Fibroblast of lung (primary cell): ENCODE measurements at regions not wholly inside any gene's neighbourhood (a gene's known extent, or its start where the extent isn't known, plus 50 kb on each side); places are given as distances from the start of the nearest gene placed in this dataset.

Experiments used
- DNase-seq, 2 donors: peaks; one replicate each; pipeline versions ENCODE4 v3.0.0 to v3.0.0-alpha.2; 2010; ENCODE audit warnings: low read depth in 2 of 2
- H2AFZ ChIP-seq: 2 replicates; pipeline ENCODE4 v1.5.1; 2012; ENCODE audit warnings: low read length, control low read depth, inconsistent platforms
- H3K27ac ChIP-seq: 2 replicates; pipeline ENCODE4 v1.5.1; 2011; ENCODE audit warnings: low read length, control low read depth; ENCODE audit not compliant: insufficient read depth
- H3K27me3 ChIP-seq: 2 replicates; pipeline ENCODE4 v1.5.1; 2011; ENCODE audit warnings: mild to moderate bottlenecking, low read length; ENCODE audit not compliant: control insufficient read depth, insufficient read depth
- H3K36me3 ChIP-seq: 2 replicates; pipeline ENCODE4 v1.5.1; 2011; ENCODE audit warnings: low read length; ENCODE audit not compliant: control insufficient read depth, insufficient read depth
- H3K4me1 ChIP-seq: 2 replicates; pipeline ENCODE4 v1.5.1; 2011; ENCODE audit warnings: low read length; ENCODE audit not compliant: control insufficient read depth, insufficient read depth; ENCODE audit errors: extremely low read depth
- H3K4me2 ChIP-seq: 2 replicates; pipeline ENCODE4 v1.5.1; 2011; ENCODE audit warnings: low read length, control low read depth; ENCODE audit not compliant: insufficient read depth; ENCODE audit errors: extremely low read depth
- H3K4me3 ChIP-seq, 4 experiments: fragments of 200-600 bp in 1 of 4; sonication (generic) in 1 of 4; replicated peaks in 1 of 4; 2 replicates each; pipeline ENCODE4 v1.5.1; 2011 to 2016; ENCODE audit warnings: low read length in 4 of 4, low read depth in 3 of 4, mild to moderate bottlenecking in 3 of 4, control low read depth in 2 of 4, inconsistent platforms in 1 of 4, mixed read lengths in 1 of 4; ENCODE audit not compliant: insufficient read depth in 1 of 4; ENCODE audit errors: control extremely low read depth in 1 of 4
- H3K79me2 ChIP-seq: 2 replicates; pipeline ENCODE4 v1.5.1; 2012; ENCODE audit warnings: mild to moderate bottlenecking, low read length, inconsistent platforms; ENCODE audit not compliant: control insufficient read depth, insufficient read depth
- H3K9ac ChIP-seq: 2 replicates; pipeline ENCODE4 v1.5.1; 2011; ENCODE audit warnings: mild to moderate bottlenecking, low read length, control low read depth; ENCODE audit not compliant: insufficient read depth
- H3K9me3 ChIP-seq: 2 replicates; pipeline ENCODE4 v1.5.1; 2012; ENCODE audit warnings: low read depth, low read length; ENCODE audit not compliant: control insufficient read depth, insufficient read depth
- H4K20me1 ChIP-seq: 2 replicates; pipeline ENCODE4 v1.5.1; 2011; ENCODE audit warnings: low read length; ENCODE audit not compliant: control insufficient read depth, insufficient read depth; ENCODE audit errors: extremely low read depth
- CTCF ChIP-seq, 2 donors: IDR thresholded peaks in 1 of 2; conservative IDR thresholded peaks in 1 of 2; 1 replicate in 1 of 2; 2 replicates in 1 of 2; pipeline ENCODE4 v1.5.1; 2011 to 2012; ENCODE audit warnings: low read length in 2 of 2, control low read depth in 1 of 2, inconsistent platforms in 1 of 2, low read depth in 1 of 2, mild to moderate bottlenecking in 1 of 2
- EZH2 ChIP-seq: IDR thresholded peaks from 2 replicates; pipeline ENCODE4 v1.5.1; 2012; ENCODE audit warnings: low read length, control low read depth, mild to moderate bottlenecking; ENCODE audit errors: missing control alignments

- H3K4me1 ChIP-seq = no peaks in the 10 kb centered on the region
- no peaks in the 10 kb centered on the region for H4K20me1 ChIP-seq
- no peak overlapping the region for H3K27ac ChIP-seq
- no peak overlapping the region for H3K9ac ChIP-seq
- H3K27me3 ChIP-seq = no peaks in the 10 kb centered on the region
- no peaks in the 10 kb centered on the region for H3K9me3 ChIP-seq
- no peak overlapping the region for H2AFZ ChIP-seq
- no peak overlapping the region for H3K4me3 ChIP-seq
- no peaks in the 10 kb centered on the region for H3K36me3 ChIP-seq
- H3K4me2 ChIP-seq = no peak overlapping the region
- TF ChIP-seq CTCF (conservative IDR thresholded peaks at IDR 0.05 in 1 of 2, IDR thresholded peaks at IDR 0.05 in 1 of 2; ENCODE audit: low read depth in 1 of 2, low read length in 2 of 2) (no peak), EZH2 (no peak)
- H3K79me2 ChIP-seq = no peaks in the 10 kb centered on the region
- DNase-seq = no peak
These were observed 115.2 kb downstream of the LITAF start for GRCh38 chr16:11471548-11471947.

- no peak overlapping the region for H3K4me2 ChIP-seq
- no peak overlapping the region for H3K9ac ChIP-seq
- no peak overlapping the region for H3K27ac ChIP-seq
- H3K9me3 ChIP-seq = no peaks in the 10 kb centered on the region
- H3K4me1 ChIP-seq = no peaks in the 10 kb centered on the region
- no peaks in the 10 kb centered on the region for H3K27me3 ChIP-seq
- H3K4me3 ChIP-seq = no peak overlapping the region
- no peak overlapping the region for H2AFZ ChIP-seq
- H3K79me2 ChIP-seq = no peaks in the 10 kb centered on the region
- no peaks in the 10 kb centered on the region for H3K36me3 ChIP-seq
- TF ChIP-seq EZH2 (no peak), CTCF (conservative IDR thresholded peaks at IDR 0.05 in 1 of 2, IDR thresholded peaks at IDR 0.05 in 1 of 2; ENCODE audit: low read depth in 1 of 2, low read length in 2 of 2) (no peak)
- H4K20me1 ChIP-seq = no peaks in the 10 kb centered on the region
- no peak for DNase-seq
These were observed 114.3 kb downstream of the LITAF start for GRCh38 chr16:11472410-11472809.

DNA sequence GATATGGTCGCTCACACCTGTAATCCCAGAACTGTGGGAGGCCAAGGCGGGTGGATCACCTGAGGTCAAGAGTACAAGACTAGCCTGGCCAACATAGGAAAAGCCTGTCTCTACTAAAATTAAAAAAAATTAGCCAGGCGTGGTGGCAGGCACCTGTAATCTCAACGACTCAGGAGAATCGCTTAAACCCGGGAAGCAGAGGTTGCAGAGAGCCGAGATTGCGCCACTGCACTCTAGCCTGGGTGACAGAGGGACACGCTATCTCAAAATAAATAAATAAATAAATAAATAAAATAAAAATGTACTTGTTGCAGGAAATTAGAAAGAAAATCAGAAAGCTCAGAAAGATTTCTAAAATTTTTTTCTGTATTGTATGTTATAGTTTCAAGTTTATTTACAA, 113.9 kb downstream of the LITAF start:
- no peak for TF ChIP-seq EZH2
- TF ChIP-seq CTCF (conservative IDR thresholded peaks at IDR 0.05 in 1 of 2, IDR thresholded peaks at IDR 0.05 in 1 of 2; ENCODE audit: low read depth in 1 of 2, low read length in 2 of 2) = no peak
- no peaks in the 10 kb centered on the region for H3K4me1 ChIP-seq
- H3K9me3 ChIP-seq = no peaks in the 10 kb centered on the region
- no peak overlapping the region for H3K9ac ChIP-seq
- no peaks in the 10 kb centered on the region for H3K79me2 ChIP-seq
- DNase-seq = no peak
- no peaks in the 10 kb centered on the region for H4K20me1 ChIP-seq
- H3K27me3 ChIP-seq = no peaks in the 10 kb centered on the region
- H2AFZ ChIP-seq = no peak overlapping the region
- no peak overlapping the region for H3K4me2 ChIP-seq
- no peaks in the 10 kb centered on the region for H3K36me3 ChIP-seq
- H3K27ac ChIP-seq = no peak overlapping the region
- H3K4me3 ChIP-seq = no peak overlapping the region
